Keratinocyte (primary cell): ENCODE measurements at regions not wholly inside any gene's neighbourhood (a gene's known extent, or its start where the extent isn't known, plus 50 kb on each side); places are given as distances from the start of the nearest gene placed in this dataset.
"Not testable (repeated sequence)": the region's sequence is repeated elsewhere in the genome, so short reads cannot be mapped to it uniquely, and the experiment has no call there.

Experiments used
- DNase-seq: peaks from one replicate; pipeline ENCODE4 v3.0.0-alpha.2; 2011; ENCODE audit warnings: low read depth, missing footprints, low spot score
- FAIRE-seq: peaks from 2 replicates; lab custom pipeline; 2011; peaks lifted over from hg19 to GRCh38; lab: Jason Lieb, UNC
- H2AFZ ChIP-seq: 2 replicates; pipeline ENCODE4 v1.6.0; 2012; ENCODE audit warnings: low read length, control low read depth, inconsistent platforms; ENCODE audit not compliant: control insufficient read depth
- H3K27ac ChIP-seq: 2 replicates; pipeline ENCODE4 v1.5.1; 2011; ENCODE audit warnings: low read length; ENCODE audit not compliant: control insufficient read depth, insufficient read depth
- H3K27me3 ChIP-seq: 3 replicates; pipeline ENCODE4 v1.6.0; 2011; ENCODE audit warnings: low read length; ENCODE audit not compliant: control insufficient read depth, insufficient read depth; ENCODE audit errors: extremely low read depth
- H3K36me3 ChIP-seq, 2 experiments: 2 replicates in 1 of 2; 3 replicates in 1 of 2; pipeline ENCODE4 v1.5.1; 2011; ENCODE audit warnings: low read length in 2 of 2, mild to moderate bottlenecking in 1 of 2; ENCODE audit not compliant: control insufficient read depth in 2 of 2, insufficient read depth in 2 of 2; ENCODE audit errors: extremely low read depth in 1 of 2
- H3K4me1 ChIP-seq: 3 replicates; pipeline ENCODE4 v1.5.1; 2011; ENCODE audit warnings: low read length; ENCODE audit not compliant: control insufficient read depth, insufficient read depth; ENCODE audit errors: extremely low read depth
- H3K4me2 ChIP-seq: 3 replicates; pipeline ENCODE4 v1.6.0; 2011; ENCODE audit warnings: low read depth, low read length; ENCODE audit not compliant: control insufficient read depth, insufficient read depth; ENCODE audit errors: extremely low read depth
- H3K4me3 ChIP-seq, 3 experiments: fragments of 200-600 bp in 1 of 3; sonication (generic) in 1 of 3; 2 replicates in 2 of 3; 3 replicates in 1 of 3; pipeline ENCODE4 v1.5.1; 2011 to 2016; ENCODE audit warnings: low read length in 3 of 3, mild to moderate bottlenecking in 3 of 3, control low read depth in 2 of 3, inconsistent platforms in 1 of 3, low read depth in 1 of 3, mixed read lengths in 1 of 3, mixed run types in 1 of 3, moderate library complexity in 1 of 3; ENCODE audit not compliant: control insufficient read depth in 2 of 3, insufficient read depth in 2 of 3; ENCODE audit errors: extremely low read depth in 1 of 3
- H3K79me2 ChIP-seq: 2 replicates; pipeline ENCODE4 v1.6.0; 2012; ENCODE audit warnings: low read length; ENCODE audit not compliant: control insufficient read depth, insufficient read depth
- H3K9ac ChIP-seq: 3 replicates; pipeline ENCODE4 v1.6.0; 2011; ENCODE audit warnings: low read length; ENCODE audit not compliant: control insufficient read depth, insufficient read depth; ENCODE audit errors: extremely low read depth
- H3K9me1 ChIP-seq: 3 replicates; pipeline ENCODE4 v1.6.0; 2011; ENCODE audit warnings: low read length; ENCODE audit not compliant: control insufficient read depth, insufficient read depth; ENCODE audit errors: extremely low read depth
- H3K9me3 ChIP-seq: 2 replicates; pipeline ENCODE4 v1.5.1; 2012; ENCODE audit warnings: low read depth, low read length; ENCODE audit not compliant: control insufficient read depth
- H4K20me1 ChIP-seq: 3 replicates; pipeline ENCODE4 v1.6.0; 2011; ENCODE audit warnings: low read length; ENCODE audit not compliant: control insufficient read depth, insufficient read depth; ENCODE audit errors: extremely low read depth
- CTCF ChIP-seq, 3 experiments: IDR thresholded peaks in 1 of 3; conservative IDR thresholded peaks in 1 of 3; optimal IDR thresholded peaks in 1 of 3; 2 replicates in 2 of 3; 3 replicates in 1 of 3; pipeline versions ENCODE3 to v1.5.1; 2011; ENCODE audit warnings: low read length in 3 of 3, mild to moderate bottlenecking in 3 of 3, moderate library complexity in 2 of 3, control low read depth in 1 of 3, inconsistent platforms in 1 of 3; ENCODE audit not compliant: insufficient read depth in 2 of 3; ENCODE audit errors: extremely low read depth in 1 of 3
- EZH2 ChIP-seq: IDR thresholded peaks from one replicate; pipeline ENCODE4 v1.6.1; 2012; ENCODE audit warnings: inconsistent platforms, mild to moderate bottlenecking, low read length, moderate library complexity
- dilution Hi-C: fragments of 300-500 bp; cut with MboI; formaldehyde crosslinking; loops from one replicate; pipeline ENCODE4 v1.7.0; 2020; ENCODE audit warnings: low sequenced_read_pairs; ENCODE audit not compliant: extremely low pct_ligation_motif_present

- TF ChIP-seq CTCF (optimal IDR thresholded peaks at IDR 0.05 in 1 of 3, IDR thresholded peaks at IDR 0.05 in 1 of 3, conservative IDR thresholded peaks at IDR 0.05 in 1 of 3; ENCODE audit: extremely low read depth in 1 of 3, insufficient read depth in 2 of 3, low read length in 3 of 3) (no peak), EZH2 (no peak)
- FAIRE-seq = no peak
- no peaks in the 10 kb centered on the region for H3K79me2 ChIP-seq
- H4K20me1 ChIP-seq = no peaks in the 10 kb centered on the region
- dilution Hi-C loops = no loop called here
- H3K36me3 ChIP-seq = no peaks in the 10 kb centered on the region
- H3K9me1 ChIP-seq = no peaks in the 10 kb centered on the region
- no peak overlapping the region for H2AFZ ChIP-seq
- no peaks in the 10 kb centered on the region for H3K27me3 ChIP-seq
- H3K4me3 ChIP-seq = no peak overlapping the region
- H3K4me2 ChIP-seq = no peak overlapping the region
- no peak overlapping the region for H3K27ac ChIP-seq
- DNase-seq = no peak
- H3K4me1 ChIP-seq = no peaks in the 10 kb centered on the region
- no peaks in the 10 kb centered on the region for H3K9me3 ChIP-seq
- no peak overlapping the region for H3K9ac ChIP-seq
Observed at GRCh38 chr1:173257805-173258204, 50.7 kb upstream of the TNFSF4 start.

- dilution Hi-C loops = no loop called here
- H3K9me1 ChIP-seq = no peaks in the 10 kb centered on the region
- no peaks in the 10 kb centered on the region for H3K36me3 ChIP-seq
- H4K20me1 ChIP-seq = no peaks in the 10 kb centered on the region
- TF ChIP-seq EZH2 (no peak), CTCF (optimal IDR thresholded peaks at IDR 0.05 in 1 of 3, IDR thresholded peaks at IDR 0.05 in 1 of 3, conservative IDR thresholded peaks at IDR 0.05 in 1 of 3; ENCODE audit: extremely low read depth in 1 of 3, insufficient read depth in 2 of 3, low read length in 3 of 3) (no peak)
- DNase-seq = no peak
- H3K4me2 ChIP-seq = no peak overlapping the region
- H3K9ac ChIP-seq = no peak overlapping the region
- no peak overlapping the region for H3K27ac ChIP-seq
- H3K4me1 ChIP-seq = no peaks in the 10 kb centered on the region
- FAIRE-seq = no peak
- H3K79me2 ChIP-seq = no peaks in the 10 kb centered on the region
- no peaks in the 10 kb centered on the region for H3K9me3 ChIP-seq
- no peak overlapping the region for H3K4me3 ChIP-seq
- no peak overlapping the region for H2AFZ ChIP-seq
- H3K27me3 ChIP-seq = no peaks in the 10 kb centered on the region
Observed at GRCh38 chr1:173258479-173259264, 51.5 kb upstream of the TNFSF4 start.

- not testable (repeated sequence) for DNase-seq, FAIRE-seq
Observed at GRCh38 chr1:173260329-173260728, 53.2 kb upstream of the TNFSF4 start.

More at GRCh38 chr1:173260329-173260728, 53.2 kb upstream of the TNFSF4 start:
- H2AFZ ChIP-seq, H3K79me2 ChIP-seq, H4K20me1 ChIP-seq, H3K4me3 ChIP-seq, H3K9me3 ChIP-seq, H3K9me1 ChIP-seq, H3K36me3 ChIP-seq, H3K9ac ChIP-seq, H3K4me2 ChIP-seq, H3K27ac ChIP-seq, dilution Hi-C loops, H3K4me1 ChIP-seq, H3K27me3 ChIP-seq: not testable (repeated sequence)
